ENCODE measurements at regions not wholly inside any gene's neighbourhood (a gene's known extent, or its start where the extent isn't known, plus 50 kb on each side); places are given as distances from the start of the nearest gene placed in this dataset.

- no peaks in the 10 kb centered on the region for H3K9me3 ChIP-seq (ENCODE audit: control insufficient read depth, low read length)
- H3K4me1 ChIP-seq (ENCODE audit: control insufficient read depth, insufficient read depth, low read length): no peaks in the 10 kb centered on the region
- no peaks in the 10 kb centered on the region for H3K36me3 ChIP-seq (ENCODE audit: control insufficient read depth, insufficient read depth, low read length)
- H3K9ac ChIP-seq (ENCODE audit: low read length): no peak overlapping the region
- no peak overlapping the region for H3K4me3 ChIP-seq (ENCODE audit: low read length)
- no peaks in the 10 kb centered on the region for H3K27me3 ChIP-seq (ENCODE audit: control insufficient read depth, insufficient read depth, low read length)
Measured at GRCh38 chr14:98369344-98369743, 902.7 kb downstream of the BCL11B start.

DNA sequence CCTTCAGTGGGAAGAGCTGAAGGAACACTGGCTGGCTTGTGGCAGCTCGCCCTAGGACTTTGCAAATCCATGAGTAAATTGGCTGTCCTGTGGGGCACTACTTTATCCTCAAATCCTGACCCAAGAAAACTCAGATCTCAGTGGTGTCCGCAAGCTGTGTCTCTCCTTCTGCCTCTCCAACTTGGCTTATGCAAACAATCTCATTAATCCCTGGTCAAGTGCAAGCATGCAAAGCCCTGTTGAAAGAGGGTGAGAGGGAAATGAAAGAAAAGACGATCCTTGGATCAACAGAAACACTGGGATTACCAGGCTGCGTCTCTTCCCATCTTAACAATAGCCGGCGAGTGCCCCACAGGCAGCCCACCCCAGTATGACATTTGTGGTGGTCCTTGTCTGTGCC is 901.6 kb downstream of the BCL11B start:
- Histone ChIP-seq H3K9me3 (ENCODE audit: control insufficient read depth, low read length) (no peaks in the 10 kb centered on the region), H3K36me3 (ENCODE audit: control insufficient read depth, insufficient read depth, low read length) (no peaks in the 10 kb centered on the region), H3K4me3 (ENCODE audit: low read length) (no peak overlapping the region), H3K27me3 (ENCODE audit: control insufficient read depth, insufficient read depth, low read length) (no peaks in the 10 kb centered on the region), H3K9ac (ENCODE audit: low read length) (no peak overlapping the region), H3K4me1 (ENCODE audit: control insufficient read depth, insufficient read depth, low read length) (no peaks in the 10 kb centered on the region)

- Histone ChIP-seq H3K9me3 (ENCODE audit: control insufficient read depth, low read length) (no peaks in the 10 kb centered on the region), H3K27me3 (ENCODE audit: control insufficient read depth, insufficient read depth, low read length) (no peaks in the 10 kb centered on the region), H3K9ac (ENCODE audit: low read length) (no peak overlapping the region), H3K4me3 (ENCODE audit: low read length) (no peak overlapping the region), H3K4me1 (ENCODE audit: control insufficient read depth, insufficient read depth, low read length) (no peaks in the 10 kb centered on the region), H3K36me3 (ENCODE audit: control insufficient read depth, insufficient read depth, low read length) (no peaks in the 10 kb centered on the region)
Measured at GRCh38 chr14:98371141-98371540, 900.9 kb downstream of the BCL11B start.

DNA sequence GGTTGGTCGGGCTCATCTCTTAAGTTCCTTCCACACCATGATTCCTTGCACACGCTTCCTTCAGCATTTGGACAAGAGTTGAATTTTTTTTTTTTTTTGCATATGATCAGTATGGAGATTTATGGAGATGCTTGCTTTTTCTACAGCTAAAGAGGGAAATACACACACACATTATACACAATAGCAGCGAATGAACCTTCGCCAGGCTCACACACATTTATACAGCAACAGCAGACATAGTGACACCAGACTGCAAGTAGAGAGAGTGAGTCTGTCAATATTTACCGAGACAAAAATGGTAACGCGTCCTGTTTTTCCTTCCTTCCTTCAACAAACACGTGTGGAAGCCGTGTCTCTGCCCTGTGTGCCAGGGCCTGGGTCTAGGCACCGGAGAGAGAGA is 897.9 kb downstream of the BCL11B start:
- Histone ChIP-seq H3K27me3 (ENCODE audit: control insufficient read depth, insufficient read depth, low read length) (no peaks in the 10 kb centered on the region), H3K4me1 (ENCODE audit: control insufficient read depth, insufficient read depth, low read length) (no peaks in the 10 kb centered on the region), H3K9me3 (ENCODE audit: control insufficient read depth, low read length) (no peaks in the 10 kb centered on the region), H3K36me3 (ENCODE audit: control insufficient read depth, insufficient read depth, low read length) (no peaks in the 10 kb centered on the region), H3K4me3 (ENCODE audit: low read length) (no peak overlapping the region), H3K9ac (ENCODE audit: low read length) (no peak overlapping the region)

GRCh38 chr14:98375566-98375965 is 896.4 kb downstream of the BCL11B start:
- Histone ChIP-seq H3K9me3 (ENCODE audit: control insufficient read depth, low read length) (no peaks in the 10 kb centered on the region), H3K27me3 (ENCODE audit: control insufficient read depth, insufficient read depth, low read length) (no peaks in the 10 kb centered on the region), H3K36me3 (ENCODE audit: control insufficient read depth, insufficient read depth, low read length) (no peaks in the 10 kb centered on the region), H3K4me3 (ENCODE audit: low read length) (no peak overlapping the region), H3K4me1 (ENCODE audit: control insufficient read depth, insufficient read depth, low read length) (no peaks in the 10 kb centered on the region), H3K9ac (ENCODE audit: low read length) (no peak overlapping the region)

GRCh38 chr14:98379830-98380229 is 892.2 kb downstream of the BCL11B start:
- no peaks in the 10 kb centered on the region for H3K9me3 ChIP-seq (ENCODE audit: control insufficient read depth, low read length)
- no peaks in the 10 kb centered on the region for H3K4me1 ChIP-seq (ENCODE audit: control insufficient read depth, insufficient read depth, low read length)
- no peak overlapping the region for H3K9ac ChIP-seq (ENCODE audit: low read length)
- no peaks in the 10 kb centered on the region for H3K36me3 ChIP-seq (ENCODE audit: control insufficient read depth, insufficient read depth, low read length)
- no peaks in the 10 kb centered on the region for H3K27me3 ChIP-seq (ENCODE audit: control insufficient read depth, insufficient read depth, low read length)
- no peak overlapping the region for H3K4me3 ChIP-seq (ENCODE audit: low read length)

DNA sequence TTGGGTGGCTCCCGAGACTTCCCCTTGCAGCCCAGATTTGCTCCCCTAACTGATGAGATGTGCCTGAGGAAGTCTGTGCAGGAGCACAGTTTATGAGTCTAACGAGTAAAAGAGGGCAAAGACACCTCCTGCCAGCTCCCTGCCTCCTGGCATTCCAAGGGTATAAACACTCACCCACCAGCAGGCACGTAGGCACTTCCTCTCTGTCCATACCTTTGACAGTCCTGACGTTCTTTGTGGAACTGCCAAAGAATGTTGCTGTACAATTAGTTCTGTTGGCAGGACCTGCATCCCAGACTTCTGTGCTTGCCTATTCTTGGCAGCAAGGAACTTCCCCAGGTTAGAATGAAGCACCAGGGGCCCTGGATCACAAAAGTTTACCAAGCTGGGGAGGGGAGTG is 889.3 kb downstream of the BCL11B start:
- Histone ChIP-seq H3K4me3 (ENCODE audit: low read length) (no peak overlapping the region), H3K4me1 (ENCODE audit: control insufficient read depth, insufficient read depth, low read length) (no peaks in the 10 kb centered on the region), H3K27me3 (ENCODE audit: control insufficient read depth, insufficient read depth, low read length) (no peaks in the 10 kb centered on the region), H3K9me3 (ENCODE audit: control insufficient read depth, low read length) (no peaks in the 10 kb centered on the region), H3K9ac (ENCODE audit: low read length) (no peak overlapping the region), H3K36me3 (ENCODE audit: control insufficient read depth, insufficient read depth, low read length) (no peaks in the 10 kb centered on the region)

GRCh38 chr14:98385851-98386250 is 886.1 kb downstream of the BCL11B start:
- H3K27me3 ChIP-seq (ENCODE audit: control insufficient read depth, insufficient read depth, low read length): no peaks in the 10 kb centered on the region
- no peak overlapping the region for H3K9ac ChIP-seq (ENCODE audit: low read length)
- no peaks in the 10 kb centered on the region for H3K36me3 ChIP-seq (ENCODE audit: control insufficient read depth, insufficient read depth, low read length)
- no peaks in the 10 kb centered on the region for H3K9me3 ChIP-seq (ENCODE audit: control insufficient read depth, low read length)
- no peak overlapping the region for H3K4me3 ChIP-seq (ENCODE audit: low read length)
- H3K4me1 ChIP-seq (ENCODE audit: control insufficient read depth, insufficient read depth, low read length): no peaks in the 10 kb centered on the region

GRCh38 chr14:98391061-98391460 is 880.9 kb downstream of the BCL11B start:
- Histone ChIP-seq H3K9ac (ENCODE audit: low read length) (no peak overlapping the region), H3K9me3 (ENCODE audit: control insufficient read depth, low read length) (no peaks in the 10 kb centered on the region), H3K27me3 (ENCODE audit: control insufficient read depth, insufficient read depth, low read length) (no peaks in the 10 kb centered on the region), H3K4me1 (ENCODE audit: control insufficient read depth, insufficient read depth, low read length) (no peaks in the 10 kb centered on the region), H3K4me3 (ENCODE audit: low read length) (no peak overlapping the region), H3K36me3 (ENCODE audit: control insufficient read depth, insufficient read depth, low read length) (no peaks in the 10 kb centered on the region)

GRCh38 chr14:98393527-98393926 is 878.5 kb downstream of the BCL11B start:
- H3K36me3 ChIP-seq (ENCODE audit: control insufficient read depth, insufficient read depth, low read length): no peaks in the 10 kb centered on the region
- H3K4me3 ChIP-seq (ENCODE audit: low read length): no peak overlapping the region
- H3K9ac ChIP-seq (ENCODE audit: low read length): no peak overlapping the region
- no peaks in the 10 kb centered on the region for H3K9me3 ChIP-seq (ENCODE audit: control insufficient read depth, low read length)
- no peaks in the 10 kb centered on the region for H3K27me3 ChIP-seq (ENCODE audit: control insufficient read depth, insufficient read depth, low read length)
- no peaks in the 10 kb centered on the region for H3K4me1 ChIP-seq (ENCODE audit: control insufficient read depth, insufficient read depth, low read length)

DNA sequence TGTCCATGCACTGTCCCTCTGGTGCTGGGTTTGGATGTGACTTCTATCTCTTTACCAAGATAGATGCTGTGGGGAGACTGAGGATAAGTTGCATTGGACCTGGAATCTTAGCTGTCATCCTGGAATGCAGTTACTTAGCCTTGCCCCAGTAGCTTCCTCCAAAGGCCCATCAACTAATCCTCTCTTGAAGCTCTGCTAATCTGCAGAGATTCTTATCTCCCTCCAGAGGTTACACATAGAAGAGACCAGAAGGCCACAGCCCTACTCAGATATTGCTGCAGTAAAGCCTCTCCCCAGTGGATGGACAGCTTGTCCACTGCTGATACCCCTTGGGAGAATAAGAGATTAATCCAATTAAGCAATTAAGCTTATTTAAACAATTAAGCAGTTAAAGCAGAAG is 867.2 kb downstream of the BCL11B start:
- Histone ChIP-seq H3K9ac (ENCODE audit: low read length) (no peak overlapping the region), H3K27me3 (ENCODE audit: control insufficient read depth, insufficient read depth, low read length) (no peaks in the 10 kb centered on the region), H3K4me1 (ENCODE audit: control insufficient read depth, insufficient read depth, low read length) (no peaks in the 10 kb centered on the region), H3K9me3 (ENCODE audit: control insufficient read depth, low read length) (no peaks in the 10 kb centered on the region), H3K36me3 (ENCODE audit: control insufficient read depth, insufficient read depth, low read length) (no peaks in the 10 kb centered on the region), H3K4me3 (ENCODE audit: low read length) (no peak overlapping the region)

DNA sequence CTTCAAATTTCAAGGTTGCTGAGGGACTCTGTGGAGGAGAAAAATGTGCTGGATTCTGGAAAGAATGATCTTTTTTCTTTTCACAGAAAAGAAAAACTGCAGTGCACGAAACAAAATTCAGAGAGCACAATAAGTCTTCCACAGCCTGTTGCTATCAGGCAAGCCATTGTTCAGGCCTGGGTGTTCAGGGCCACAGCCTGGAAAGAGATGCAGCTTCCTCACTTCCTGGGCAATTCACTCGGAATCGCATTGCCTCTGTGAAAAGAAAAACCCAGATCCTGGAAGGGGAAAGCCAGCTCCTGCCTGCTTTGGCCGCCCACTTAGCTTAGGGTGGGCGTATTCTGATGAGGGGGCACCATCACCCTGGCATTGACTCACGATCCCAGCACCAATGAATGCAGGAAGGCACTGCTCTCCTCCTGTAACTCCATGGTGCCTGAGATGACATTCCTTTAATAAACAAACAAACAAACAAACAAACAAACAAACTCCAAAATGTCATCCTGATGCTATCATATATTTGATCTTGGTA is 863.9 kb downstream of the BCL11B start:
- H3K9ac ChIP-seq (ENCODE audit: low read length): no peak overlapping the region
- H3K9me3 ChIP-seq (ENCODE audit: control insufficient read depth, low read length): no peaks in the 10 kb centered on the region
- no peaks in the 10 kb centered on the region for H3K4me1 ChIP-seq (ENCODE audit: control insufficient read depth, insufficient read depth, low read length)
- no peaks in the 10 kb centered on the region for H3K36me3 ChIP-seq (ENCODE audit: control insufficient read depth, insufficient read depth, low read length)
- H3K4me3 ChIP-seq (ENCODE audit: low read length): no peak overlapping the region
- no peaks in the 10 kb centered on the region for H3K27me3 ChIP-seq (ENCODE audit: control insufficient read depth, insufficient read depth, low read length)

DNA sequence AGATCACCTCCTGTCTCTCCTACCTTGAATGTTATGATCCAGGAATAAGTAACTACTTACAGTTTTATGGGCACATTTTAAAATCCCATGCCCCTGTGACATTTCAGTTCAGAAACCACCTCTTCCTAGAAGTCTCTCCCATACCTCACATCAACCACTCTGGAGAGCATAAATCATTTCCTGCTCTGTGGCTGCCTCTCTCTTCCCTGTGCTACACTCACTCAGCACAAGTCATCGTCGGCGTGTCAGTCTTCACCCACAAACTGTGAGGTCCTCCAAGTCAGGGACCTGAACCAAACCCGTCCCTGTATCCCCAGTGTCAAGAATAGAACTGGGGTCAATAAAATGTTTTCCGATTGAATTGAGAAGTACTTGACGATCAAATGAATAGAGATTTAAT is 863.3 kb downstream of the BCL11B start:
- no peaks in the 10 kb centered on the region for H3K4me1 ChIP-seq (ENCODE audit: control insufficient read depth, insufficient read depth, low read length)
- H3K27me3 ChIP-seq (ENCODE audit: control insufficient read depth, insufficient read depth, low read length): no peaks in the 10 kb centered on the region
- no peaks in the 10 kb centered on the region for H3K36me3 ChIP-seq (ENCODE audit: control insufficient read depth, insufficient read depth, low read length)
- no peaks in the 10 kb centered on the region for H3K9me3 ChIP-seq (ENCODE audit: control insufficient read depth, low read length)
- no peak overlapping the region for H3K4me3 ChIP-seq (ENCODE audit: low read length)
- H3K9ac ChIP-seq (ENCODE audit: low read length): no peak overlapping the region

Data from mucosa of stomach (tissue), 1 donor.